LNCAP (cell line): ENCODE measurements at regions not wholly inside any gene's neighbourhood (a gene's known extent, or its start where the extent isn't known, plus 50 kb on each side); places are given as distances from the start of the nearest gene placed in this dataset.

Experiments used
- TF ChIP-seq, protein P1 (sequence below): fragments of 450-650 bp; IDR thresholded peaks from 2 replicates; pipeline ENCODE4 v1.5.1; 2017; ENCODE audit warnings: mild to moderate bottlenecking

DNA sequence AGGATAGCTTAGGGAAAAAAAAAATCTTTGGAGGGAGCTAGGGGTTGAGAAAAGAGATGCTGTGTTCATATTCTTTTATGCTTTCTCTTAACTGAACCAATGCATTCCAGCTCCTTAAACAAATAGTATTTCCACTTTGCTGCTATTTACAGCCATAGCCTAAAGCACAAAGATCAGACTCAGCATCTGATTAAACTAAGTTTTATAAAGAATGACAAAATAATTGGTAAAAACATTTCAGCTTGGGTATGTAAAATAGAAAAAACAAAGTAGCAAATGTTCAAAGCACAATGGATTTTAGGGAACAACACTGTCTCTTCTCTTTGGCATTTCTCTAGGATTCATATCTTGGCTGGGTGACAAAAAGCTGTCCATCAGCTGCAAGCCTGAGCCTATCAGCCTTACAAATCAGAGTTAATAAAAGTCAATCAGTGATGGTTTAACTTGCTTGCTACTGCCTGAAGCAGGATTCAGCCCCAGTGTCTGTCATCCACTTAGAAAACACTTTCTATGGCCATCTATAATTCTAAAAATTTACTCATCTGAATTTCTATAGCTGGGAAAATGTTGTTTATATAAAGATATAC lies 232.1 kb upstream of the CDIN1 start:
- TF ChIP-seq, protein P1, sequence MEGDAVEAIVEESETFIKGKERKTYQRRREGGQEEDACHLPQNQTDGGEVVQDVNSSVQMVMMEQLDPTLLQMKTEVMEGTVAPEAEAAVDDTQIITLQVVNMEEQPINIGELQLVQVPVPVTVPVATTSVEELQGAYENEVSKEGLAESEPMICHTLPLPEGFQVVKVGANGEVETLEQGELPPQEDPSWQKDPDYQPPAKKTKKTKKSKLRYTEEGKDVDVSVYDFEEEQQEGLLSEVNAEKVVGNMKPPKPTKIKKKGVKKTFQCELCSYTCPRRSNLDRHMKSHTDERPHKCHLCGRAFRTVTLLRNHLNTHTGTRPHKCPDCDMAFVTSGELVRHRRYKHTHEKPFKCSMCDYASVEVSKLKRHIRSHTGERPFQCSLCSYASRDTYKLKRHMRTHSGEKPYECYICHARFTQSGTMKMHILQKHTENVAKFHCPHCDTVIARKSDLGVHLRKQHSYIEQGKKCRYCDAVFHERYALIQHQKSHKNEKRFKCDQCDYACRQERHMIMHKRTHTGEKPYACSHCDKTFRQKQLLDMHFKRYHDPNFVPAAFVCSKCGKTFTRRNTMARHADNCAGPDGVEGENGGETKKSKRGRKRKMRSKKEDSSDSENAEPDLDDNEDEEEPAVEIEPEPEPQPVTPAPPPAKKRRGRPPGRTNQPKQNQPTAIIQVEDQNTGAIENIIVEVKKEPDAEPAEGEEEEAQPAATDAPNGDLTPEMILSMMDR: no peak

DNA sequence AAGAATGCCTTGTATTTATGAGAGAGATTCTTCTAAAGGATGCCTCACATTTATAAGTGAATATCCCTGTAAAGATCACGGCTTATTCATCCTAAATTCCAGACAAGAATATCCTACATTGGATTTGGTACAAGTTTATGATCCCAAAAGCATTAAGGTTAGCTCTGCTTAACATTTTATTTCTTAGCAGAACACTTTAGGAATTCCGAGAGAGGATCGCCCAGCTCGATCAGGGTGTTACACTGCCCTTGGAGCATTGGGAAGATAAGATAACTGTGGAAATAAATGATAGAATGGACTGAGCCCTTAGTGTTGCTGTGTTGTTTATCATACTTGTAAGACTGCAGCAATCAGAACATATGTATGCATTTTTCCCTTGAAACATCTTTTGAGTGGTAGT lies 223.0 kb upstream of the CDIN1 start:
- TF ChIP-seq, protein P1: no peak

DNA sequence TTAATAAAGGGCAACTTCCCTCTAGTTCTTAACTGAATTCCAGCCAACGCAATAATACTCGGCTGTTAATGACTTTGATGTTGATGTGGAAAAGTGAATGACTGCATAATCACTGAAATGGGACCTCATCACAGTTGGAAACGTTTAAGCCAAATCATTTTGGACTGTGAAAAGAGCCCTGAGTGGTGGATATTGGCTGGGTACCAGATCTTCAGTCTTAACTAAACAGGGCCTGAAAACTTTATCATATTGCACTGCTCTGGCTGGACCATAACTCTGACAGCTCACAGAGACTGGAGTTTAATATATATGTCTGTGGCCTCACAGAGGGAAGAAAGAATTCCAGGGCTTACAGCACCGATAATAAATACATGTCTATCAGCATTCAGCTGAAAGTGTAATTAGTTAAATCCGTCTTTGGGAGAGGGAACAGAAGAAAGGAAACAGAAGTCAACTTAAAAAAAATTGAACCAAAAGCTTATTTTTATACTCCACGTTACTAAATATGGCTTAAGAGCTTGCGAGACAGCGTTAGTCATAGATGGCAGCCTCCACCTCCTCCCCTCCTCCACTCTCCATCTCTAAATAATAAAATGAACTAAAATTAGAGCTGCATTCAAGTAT lies 222.3 kb upstream of the CDIN1 start:
- TF ChIP-seq, protein P1: no peak

DNA sequence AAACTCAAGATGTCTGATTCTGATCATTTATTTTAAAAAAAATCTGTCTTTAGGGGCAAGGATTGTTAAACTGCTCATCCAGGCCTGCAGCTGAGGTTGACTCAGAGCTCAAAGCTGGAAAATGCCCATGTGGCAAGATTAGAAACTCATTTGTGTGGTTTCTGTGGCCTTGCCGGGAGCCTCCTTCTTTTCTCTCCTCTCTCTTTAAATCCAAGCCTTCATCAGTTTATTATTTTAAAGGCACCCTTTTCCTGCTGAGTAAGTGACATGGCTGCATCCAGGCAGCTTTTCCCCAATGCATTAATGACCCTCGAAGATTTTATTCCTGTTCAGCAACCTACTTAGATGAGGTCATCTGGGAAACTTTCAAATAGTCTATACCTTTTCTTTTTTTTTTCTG lies 221.3 kb upstream of the CDIN1 start:
- TF ChIP-seq, protein P1: no peak

DNA sequence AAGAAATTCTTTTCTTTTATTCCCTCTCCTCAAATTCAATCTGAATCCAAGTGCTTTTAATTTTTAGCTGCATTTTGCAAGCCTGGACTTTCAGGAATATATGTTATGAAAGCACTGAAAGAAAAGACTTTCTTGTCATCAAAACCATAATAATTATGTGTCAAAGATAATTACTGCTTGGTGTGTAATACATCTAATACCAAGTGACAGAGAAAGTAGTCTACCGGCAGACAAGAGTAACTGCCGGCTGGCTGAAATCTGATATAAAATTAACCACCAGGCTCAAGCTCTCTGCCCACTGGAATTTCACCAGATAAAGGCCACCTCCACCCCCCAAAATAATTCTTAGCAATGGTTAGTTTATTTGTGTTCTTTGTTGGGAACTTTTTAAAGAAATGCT lies 220.9 kb upstream of the CDIN1 start:
- TF ChIP-seq, protein P1: no peak

DNA sequence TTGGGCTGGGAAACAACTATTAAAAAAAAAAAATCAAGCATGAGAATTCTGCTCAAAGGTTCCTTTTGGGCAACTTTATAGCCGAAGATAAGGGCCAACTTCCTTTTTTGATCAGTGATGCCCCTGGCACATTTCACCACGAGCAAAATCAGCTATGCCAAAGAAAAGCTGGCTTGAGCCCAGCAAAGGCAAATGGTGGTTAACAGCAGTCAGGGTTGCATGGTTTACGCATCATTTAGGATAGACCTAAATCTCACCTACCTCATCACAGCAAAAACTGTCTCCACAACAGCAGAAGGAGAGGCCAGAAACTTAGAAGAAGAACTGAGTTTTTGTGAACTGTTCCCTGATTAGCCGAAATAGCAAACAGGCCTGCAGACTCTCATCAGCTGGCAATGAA lies 220.1 kb upstream of the CDIN1 start:
- TF ChIP-seq, protein P1: no peak

DNA sequence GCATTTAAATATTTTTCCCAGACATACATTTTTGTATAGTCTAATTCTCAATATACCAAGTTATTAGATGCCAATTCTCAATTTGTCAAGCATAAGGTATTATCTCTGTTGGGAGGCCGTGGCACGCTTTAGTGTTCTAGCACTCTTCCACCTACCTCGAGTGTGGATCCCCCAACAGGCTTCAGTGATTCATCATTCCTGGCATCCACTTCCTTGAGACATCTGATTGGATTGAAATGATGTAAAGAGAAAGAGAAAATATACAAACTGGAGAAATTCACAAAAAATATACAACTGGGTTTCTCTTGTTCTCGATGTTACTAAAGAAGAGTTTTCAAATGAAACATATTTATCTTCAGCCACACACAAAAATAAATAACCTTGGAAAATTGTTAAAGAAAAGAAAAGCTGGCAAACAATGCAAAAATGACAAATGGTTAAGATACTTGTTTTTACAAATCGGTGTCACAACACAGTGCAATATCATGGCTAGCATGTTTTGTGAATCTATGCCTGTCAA lies 218.0 kb upstream of the CDIN1 start:
- TF ChIP-seq, protein P1: no peak
